ENCODE measurements at regions not wholly inside any gene's neighbourhood (a gene's known extent, or its start where the extent isn't known, plus 50 kb on each side); places are given as distances from the start of the nearest gene placed in this dataset. TPM values are rescaled to one million over a fixed set of nuclear protein-coding genes. Genes with fewer than 3 reads are reported as not detected.

- H3K36me3 Mint-ChIP-seq (ENCODE audit: unreplicated experiment): peaks cover 11% of the 10 kb centered on the region
- H3K27ac Mint-ChIP-seq (ENCODE audit: unreplicated experiment): no peak overlapping the region
- no peak for TF ChIP-seq CTCF (IDR thresholded peaks at IDR 0.05)
- no peak overlapping the region for H3K4me3 Mint-ChIP-seq (ENCODE audit: unreplicated experiment)
- H3K4me1 Mint-ChIP-seq (ENCODE audit: unreplicated experiment): peaks cover 3% of the 10 kb centered on the region
- peaks cover 18% of the 10 kb centered on the region for H3K9me3 Mint-ChIP-seq (ENCODE audit: unreplicated experiment)
- peaks cover 30% of the 10 kb centered on the region for H3K27me3 Mint-ChIP-seq (ENCODE audit: unreplicated experiment)
- DNase-seq (ENCODE audit: extremely low spot score, unreplicated experiment): no peak
Measured at GRCh38 chr1:65092691-65093090, 55.3 kb upstream of the AK4 start.

- no peak for DNase-seq (ENCODE audit: extremely low spot score, unreplicated experiment)
- no peak overlapping the region for H3K4me3 Mint-ChIP-seq (ENCODE audit: unreplicated experiment)
- TF ChIP-seq CTCF (IDR thresholded peaks at IDR 0.05): no peak
Measured at GRCh38 chr1:65097076-65097475, 50.9 kb upstream of the AK4 start.

More at GRCh38 chr1:65097076-65097475, 50.9 kb upstream of the AK4 start:
- Mint-ChIP-seq H3K36me3 (ENCODE audit: unreplicated experiment) (peaks cover 14% of the 10 kb centered on the region), H3K9me3 (ENCODE audit: unreplicated experiment) (peaks cover 27% of the 10 kb centered on the region), H3K4me1 (ENCODE audit: unreplicated experiment) (no peaks in the 10 kb centered on the region), H3K27ac (ENCODE audit: unreplicated experiment) (no peak overlapping the region), H3K27me3 (ENCODE audit: unreplicated experiment) (peaks cover 20% of the 10 kb centered on the region)

Small RNAs in the stretch of these regions (microRNA-seq; reads per million reads assigned to microRNA genes)
- gene MIR101-1 (ENCODE audit: unreplicated experiment) (16.4 reads per million, percentile 26 among the genes with 10 or more reads in this experiment), gene MIR3671 (ENCODE audit: unreplicated experiment) (not detected)

All from osteocyte (in vitro differentiated cells).